ENCODE measurements at regions not wholly inside any gene's neighbourhood (a gene's known extent, or its start where the extent isn't known, plus 50 kb on each side); places are given as distances from the start of the nearest gene placed in this dataset.

DNA sequence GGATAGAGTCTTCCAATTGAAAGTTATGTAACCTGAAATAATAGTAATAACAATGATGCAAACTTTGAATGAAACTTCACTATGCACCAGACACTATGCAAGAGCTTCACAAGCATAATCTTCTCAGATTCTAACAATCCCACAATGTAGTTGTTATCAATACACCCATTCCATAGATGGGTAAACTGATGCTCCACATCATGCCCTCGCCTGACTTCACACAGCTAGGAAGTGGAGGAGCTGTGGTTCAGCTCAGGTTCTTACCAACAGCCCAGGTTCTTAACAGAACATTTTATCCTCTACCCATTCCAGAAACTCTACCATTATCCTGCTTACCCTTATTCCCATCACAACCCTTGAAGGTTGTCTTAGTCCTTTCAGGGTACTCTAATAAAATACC lies 50.4 kb upstream of the HMGXB4 start:
- TF ChIP-seq, protein P1, sequence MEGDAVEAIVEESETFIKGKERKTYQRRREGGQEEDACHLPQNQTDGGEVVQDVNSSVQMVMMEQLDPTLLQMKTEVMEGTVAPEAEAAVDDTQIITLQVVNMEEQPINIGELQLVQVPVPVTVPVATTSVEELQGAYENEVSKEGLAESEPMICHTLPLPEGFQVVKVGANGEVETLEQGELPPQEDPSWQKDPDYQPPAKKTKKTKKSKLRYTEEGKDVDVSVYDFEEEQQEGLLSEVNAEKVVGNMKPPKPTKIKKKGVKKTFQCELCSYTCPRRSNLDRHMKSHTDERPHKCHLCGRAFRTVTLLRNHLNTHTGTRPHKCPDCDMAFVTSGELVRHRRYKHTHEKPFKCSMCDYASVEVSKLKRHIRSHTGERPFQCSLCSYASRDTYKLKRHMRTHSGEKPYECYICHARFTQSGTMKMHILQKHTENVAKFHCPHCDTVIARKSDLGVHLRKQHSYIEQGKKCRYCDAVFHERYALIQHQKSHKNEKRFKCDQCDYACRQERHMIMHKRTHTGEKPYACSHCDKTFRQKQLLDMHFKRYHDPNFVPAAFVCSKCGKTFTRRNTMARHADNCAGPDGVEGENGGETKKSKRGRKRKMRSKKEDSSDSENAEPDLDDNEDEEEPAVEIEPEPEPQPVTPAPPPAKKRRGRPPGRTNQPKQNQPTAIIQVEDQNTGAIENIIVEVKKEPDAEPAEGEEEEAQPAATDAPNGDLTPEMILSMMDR (conservative IDR thresholded peaks at IDR 0.05), result no peak
- Histone ChIP-seq H2AK5ac (ENCODE audit: insufficient read length, low read length) (no peak overlapping the region), H3K79me1 (ENCODE audit: insufficient read depth, low read depth, low read length, poor library complexity, severe bottlenecking) (no peaks in the 10 kb centered on the region), H3K14ac (ENCODE audit: insufficient read depth, low read length) (no peak overlapping the region), H4K20me1 (ENCODE audit: control insufficient read depth, insufficient read depth, insufficient read length) (no peaks in the 10 kb centered on the region), H3T11ph (ENCODE audit: low read length) (no peak overlapping the region), H3K4me2 (ENCODE audit: insufficient read depth, insufficient read length, low read length) (no peak overlapping the region), H4K8ac (replicated peaks; ENCODE audit: insufficient read length, low read depth, low read length) (no peak overlapping the region), H4K91ac (ENCODE audit: insufficient read length, low read depth, low read length) (no peak overlapping the region), H3K9me3 (ENCODE audit: control insufficient read depth, low read depth, low read length) (no peaks in the 10 kb centered on the region), H3K23me2 (ENCODE audit: insufficient read length, low read depth, low read length, poor library complexity, severe bottlenecking) (no peaks in the 10 kb centered on the region), H3K18ac (ENCODE audit: insufficient read length, low read depth, low read length) (no peak overlapping the region), H3K23ac (ENCODE audit: insufficient read length, low read depth, low read length) (no peak overlapping the region), H2BK12ac (ENCODE audit: insufficient read length, low read depth, low read length) (no peak overlapping the region), H3K9ac (ENCODE audit: extremely low read depth, insufficient read length, low read length) (no peak overlapping the region), H3K79me2 (ENCODE audit: insufficient read depth, low read length) (no peaks in the 10 kb centered on the region), H2BK15ac (ENCODE audit: low read depth, low read length) (no peak overlapping the region), H3K27ac (ENCODE audit: insufficient read length, low read depth, low read length) (no peak overlapping the region), H2AFZ (ENCODE audit: low read length) (no peak overlapping the region), H2BK120ac (ENCODE audit: low read depth, low read length, poor library complexity, severe bottlenecking) (no peak overlapping the region), H3K27me3 (ENCODE audit: insufficient read depth, low read length) (no peaks in the 10 kb centered on the region), H2BK20ac (ENCODE audit: low read depth, low read length, poor library complexity, severe bottlenecking) (no peak overlapping the region), H3K56ac (ENCODE audit: insufficient read length, low read depth, low read length) (no peak overlapping the region), H3K4ac (ENCODE audit: low read depth, low read length) (no peak overlapping the region), H4K5ac (ENCODE audit: insufficient read length, low read depth, low read length) (no peak overlapping the region), H2BK5ac (ENCODE audit: insufficient read length, low read length) (no peak overlapping the region), H3K4me1 (ENCODE audit: insufficient read depth, low read length) (no peaks in the 10 kb centered on the region)
- Mint-ChIP-seq H3K4me1 (peaks cover 0 to 6% of the 10 kb centered on the region in 2 experiments; a peak in 1 of 4 replicates), H3K4me3 (no peak overlapping the region), H3K27ac (no peak overlapping the region), H3K9me3 (no peaks in the 10 kb centered on the region), H3K27me3 (ENCODE audit: low read depth) (peaks cover 31% of the 10 kb centered on the region), H3K36me3 (ENCODE audit: insufficient read depth in 1 of 3, low read depth in 3 of 3) (no peaks in the 10 kb centered on the region)
- no CpG with 5 or more reads among the region's 1 CpG for whole genome bisulfite sequencing (ENCODE audit: extremely low coverage, insufficient read length, low lambda C conversion rate)
- no peak for DNase-seq
